Activated CD4-positive, CD25-positive, alpha-beta regulatory T cell (primary cell): ENCODE measurements at regions not wholly inside any gene's neighbourhood (a gene's known extent, or its start where the extent isn't known, plus 50 kb on each side); places are given as distances from the start of the nearest gene placed in this dataset.

Experiments
- DNase-seq, 4 experiments: peaks; one replicate each; lab custom pipeline; 2025; lab: John Stamatoyannopoulos, UW

- no peak for DNase-seq
Observed at GRCh38 chr2:220166616-220167015, 539.2 kb downstream of the SLC4A3 start.

- no peak for DNase-seq
Observed at GRCh38 chr2:220167956-220168355, 540.5 kb downstream of the SLC4A3 start.

GRCh38 chr2:220168891-220169546 is 541.6 kb downstream of the SLC4A3 start:
- no peak for DNase-seq

- DNase-seq: no peak
Observed at GRCh38 chr2:220174826-220175225, 547.4 kb downstream of the SLC4A3 start.

GRCh38 chr2:220175967-220176366 is 548.5 kb downstream of the SLC4A3 start:
- DNase-seq: no peak

GRCh38 chr2:220178991-220179695 is 551.7 kb downstream of the SLC4A3 start:
- no peak for DNase-seq

- DNase-seq: no peak
Observed at GRCh38 chr2:220181165-220181564, 553.7 kb downstream of the SLC4A3 start.

- no peak for DNase-seq
Observed at GRCh38 chr2:220182790-220183189, 555.4 kb downstream of the SLC4A3 start.

GRCh38 chr2:220185766-220186305 is 558.4 kb downstream of the SLC4A3 start:
- DNase-seq: no peak

- DNase-seq: no peak
Observed at GRCh38 chr2:220188031-220188430, 560.6 kb downstream of the SLC4A3 start.

GRCh38 chr2:220191031-220191430 is 563.6 kb downstream of the SLC4A3 start:
- DNase-seq: no peak

GRCh38 chr2:220191737-220192136 is 564.3 kb downstream of the SLC4A3 start:
- no peak for DNase-seq

- DNase-seq: no peak
Observed at GRCh38 chr2:220192994-220193753, 565.7 kb downstream of the SLC4A3 start.

- no peak for DNase-seq
Observed at GRCh38 chr2:220194630-220195584, 567.5 kb downstream of the SLC4A3 start.

GRCh38 chr2:220198896-220199295 is 571.5 kb downstream of the SLC4A3 start:
- no peak for DNase-seq

- DNase-seq: no peak
Observed at GRCh38 chr2:220202066-220202465, 574.6 kb downstream of the SLC4A3 start.

GRCh38 chr2:220209093-220209492 is 581.7 kb downstream of the SLC4A3 start:
- DNase-seq: no peak

GRCh38 chr2:220209751-220210150 is 582.3 kb downstream of the SLC4A3 start:
- DNase-seq: no peak

GRCh38 chr2:220212296-220213080 is 585.1 kb downstream of the SLC4A3 start:
- DNase-seq: no peak

- no peak for DNase-seq
Observed at GRCh38 chr2:220215785-220216184, 588.4 kb downstream of the SLC4A3 start.

- no peak for DNase-seq
Observed at GRCh38 chr2:220219371-220219770, 591.9 kb downstream of the SLC4A3 start.
